Natural killer cell (primary cell): ENCODE measurements at regions not wholly inside any gene's neighbourhood (a gene's known extent, or its start where the extent isn't known, plus 50 kb on each side); places are given as distances from the start of the nearest gene placed in this dataset.

Experiments
- ATAC-seq, 3 donors: fragments of 150-1000 bp in 2 of 3; fragments of 200-7000 bp in 1 of 3; cut with Tn5 transposase; 1 replicate in 1 of 3; 2 replicates in 2 of 3; pipeline ENCODE4 v1.10.0; 2021; ENCODE audit warnings: mild to moderate bottlenecking in 2 of 3, moderate library complexity in 2 of 3
- DNase-seq, 2 donors: peaks; one replicate each; pipeline versions ENCODE4 v3.0.0 to v3.0.0-alpha.2; 2013 to 2021; ENCODE audit warnings: mixed read lengths in 1 of 2
- H3K27ac ChIP-seq: one replicate; pipeline ENCODE4 v1.5.1; 2013; ENCODE audit warnings: mild to moderate bottlenecking, low read length
- H3K27me3 ChIP-seq: one replicate; pipeline ENCODE4 v1.6.1; 2013; ENCODE audit warnings: low read length; ENCODE audit not compliant: control insufficient read depth, insufficient read depth
- H3K36me3 ChIP-seq: one replicate; pipeline ENCODE4 v1.6.1; 2013; ENCODE audit warnings: low read length; ENCODE audit not compliant: control insufficient read depth, insufficient read depth
- H3K4me1 ChIP-seq: one replicate; pipeline ENCODE4 v1.6.1; 2013; ENCODE audit warnings: low read length; ENCODE audit not compliant: control insufficient read depth, insufficient read depth
- H3K4me3 ChIP-seq: one replicate; pipeline ENCODE4 v1.5.1; 2013; ENCODE audit warnings: low read length
- H3K9me3 ChIP-seq: one replicate; pipeline ENCODE4 v1.6.1; 2013; ENCODE audit warnings: low read length; ENCODE audit not compliant: control insufficient read depth, insufficient read depth
- H3K27ac Mint-ChIP-seq, 2 donors: one replicate each; pipeline ENCODE4 v1.8.0; 2022; ENCODE audit warnings: mild to moderate bottlenecking in 2 of 2, mixed read lengths in 2 of 2, moderate library complexity in 1 of 2
- H3K27me3 Mint-ChIP-seq, 2 donors: one replicate each; pipeline ENCODE4 v1.8.0; 2022; ENCODE audit warnings: low read depth in 2 of 2, mixed read lengths in 2 of 2
- H3K36me3 Mint-ChIP-seq: one replicate; pipeline ENCODE4 v1.8.0; 2022; ENCODE audit warnings: mixed read lengths
- H3K4me1 Mint-ChIP-seq, 2 donors: one replicate each; pipeline ENCODE4 v1.8.0; 2022; ENCODE audit warnings: mixed read lengths in 2 of 2
- H3K4me3 Mint-ChIP-seq: one replicate; pipeline ENCODE4 v1.8.0; 2022; ENCODE audit warnings: mild to moderate bottlenecking, moderate library complexity, mixed read lengths
- H3K9me3 Mint-ChIP-seq, 2 donors: one replicate each; pipeline ENCODE4 v1.8.0; 2022; ENCODE audit warnings: mixed read lengths in 2 of 2
- CTCF ChIP-seq: fragments of 200-600 bp; IDR thresholded peaks from one replicate; pipeline ENCODE4 v1.8.0; 2022; ENCODE audit warnings: antibody characterized with exemption
- WGBS: methylation state at CpG from one replicate; pipeline ENCODE4 v1.1.7; 2013; ENCODE audit warnings: missing lambda C conversion rate; ENCODE audit not compliant: insufficient coverage; 5-methylcytosine and 5-hydroxymethylcytosine counted together
- intact Hi-C: fragments of 100-400 bp; cut with micrococcal nuclease; formaldehyde crosslinking; loops from one replicate; pipeline ENCODE4 v1.14.2; 2022

- peaks cover 4 to 9% of the 10 kb centered on the region in 2 donors for H3K9me3 Mint-ChIP-seq
- no peaks in the 10 kb centered on the region for H3K36me3 ChIP-seq
- WGBS = 89% methylated on average over 2 of the region's 2 CpGs
- no peak for ATAC-seq
- DNase-seq = no peak
- no peaks in the 10 kb centered on the region for H3K4me1 ChIP-seq
- no peak overlapping the region for H3K4me3 Mint-ChIP-seq
- TF ChIP-seq CTCF = no peak
- intact Hi-C loops = no loop called here
- H3K36me3 Mint-ChIP-seq = no peaks in the 10 kb centered on the region
- no peaks in the 10 kb centered on the region for H3K4me1 Mint-ChIP-seq
- peaks cover 0 to 3% of the 10 kb centered on the region in 2 donors for H3K27me3 Mint-ChIP-seq
- H3K27me3 ChIP-seq = no peaks in the 10 kb centered on the region
- no peaks in the 10 kb centered on the region for H3K9me3 ChIP-seq
- no peak overlapping the region for H3K27ac ChIP-seq
- no peak overlapping the region for H3K27ac Mint-ChIP-seq
- H3K4me3 ChIP-seq = no peak overlapping the region
Observed at GRCh38 chr13:73390100-73390499, 331.3 kb downstream of the KLF5 start.

- Histone ChIP-seq H3K4me3 (no peak overlapping the region), H3K27ac (no peak overlapping the region), H3K27me3 (no peaks in the 10 kb centered on the region), H3K4me1 (no peaks in the 10 kb centered on the region), H3K36me3 (no peaks in the 10 kb centered on the region), H3K9me3 (no peaks in the 10 kb centered on the region)
- Mint-ChIP-seq H3K36me3 (no peaks in the 10 kb centered on the region), H3K4me3 (no peak overlapping the region), H3K4me1 (no peaks in the 10 kb centered on the region), H3K9me3 (peaks cover 4 to 14% of the 10 kb centered on the region in 2 donors), H3K27ac (no peak overlapping the region), H3K27me3 (peaks cover 0 to 3% of the 10 kb centered on the region in 2 donors)
- ATAC-seq = no peak
- DNase-seq = no peak
- no peak for TF ChIP-seq CTCF
- intact Hi-C loops = no loop called here
Observed at GRCh38 chr13:73388586-73388985, 329.8 kb downstream of the KLF5 start.

GRCh38 chr13:73387318-73387717, 328.5 kb downstream of the KLF5 start:
- intact Hi-C loops = no loop called here
- Mint-ChIP-seq H3K36me3 (no peaks in the 10 kb centered on the region), H3K27me3 (peaks cover 0 to 3% of the 10 kb centered on the region in 2 donors), H3K4me1 (no peaks in the 10 kb centered on the region), H3K27ac (no peak overlapping the region), H3K9me3 (peaks cover 4 to 14% of the 10 kb centered on the region in 2 donors), H3K4me3 (no peak overlapping the region)
- Histone ChIP-seq H3K9me3 (no peaks in the 10 kb centered on the region), H3K4me1 (no peaks in the 10 kb centered on the region), H3K27ac (no peak overlapping the region), H3K36me3 (no peaks in the 10 kb centered on the region), H3K4me3 (no peak overlapping the region), H3K27me3 (no peaks in the 10 kb centered on the region)
- DNase-seq = no peak
- 84% methylated on average over 5 of the region's 6 CpGs for WGBS
- TF ChIP-seq CTCF = no peak
- no peak for ATAC-seq

- H3K4me1 ChIP-seq = no peaks in the 10 kb centered on the region
- H3K27ac Mint-ChIP-seq = no peak overlapping the region
- no peak overlapping the region for H3K4me3 Mint-ChIP-seq
- no peaks in the 10 kb centered on the region for H3K4me1 Mint-ChIP-seq
- peaks cover 0 to 5% of the 10 kb centered on the region in 2 donors for H3K27me3 Mint-ChIP-seq
- H3K9me3 ChIP-seq = no peaks in the 10 kb centered on the region
- H3K27me3 ChIP-seq = no peaks in the 10 kb centered on the region
- H3K9me3 Mint-ChIP-seq = peaks cover under 1 to 8% of the 10 kb centered on the region in 2 donors
- intact Hi-C loops = no loop called here
- H3K36me3 Mint-ChIP-seq = no peaks in the 10 kb centered on the region
- no peaks in the 10 kb centered on the region for H3K36me3 ChIP-seq
- no peak for TF ChIP-seq CTCF
- H3K4me3 ChIP-seq = no peak overlapping the region
- H3K27ac ChIP-seq = no peak overlapping the region
- ATAC-seq (no peak), DNase-seq (no peak)
Observed at GRCh38 chr13:73385848-73386247, 327.0 kb downstream of the KLF5 start.
